ENCODE measurements at regions not wholly inside any gene's neighbourhood (a gene's known extent, or its start where the extent isn't known, plus 50 kb on each side); places are given as distances from the start of the nearest gene placed in this dataset.
A peak's percentile ranks its signal among the peaks of the same experiment; 100 is the strongest.
"Not testable (repeated sequence)": the region's sequence is repeated elsewhere in the genome, so short reads cannot be mapped to it uniquely, and the experiment has no call there.

- POLR2A ChIA-PET = no interaction called here
- no peak overlapping the region for H3K27ac Mint-ChIP-seq
- H3K27me3 Mint-ChIP-seq = no peaks in the 10 kb centered on the region
- no peaks in the 10 kb centered on the region for H3K36me3 Mint-ChIP-seq
- ATAC-seq (no peak), DNase-seq (no peak)
- H3K4me3 Mint-ChIP-seq = no peak overlapping the region
- no peaks in the 10 kb centered on the region for H3K4me1 Mint-ChIP-seq
- peaks cover 0 to 25% (median 6%) of the 10 kb centered on the region in 9 donors for H3K9me3 Mint-ChIP-seq
These were observed 1437.8 kb upstream of the ADGRL3 start for GRCh38 chr4:59762344-59762743.

GRCh38 chr4:59770601-59771264 lies 1429.4 kb upstream of the ADGRL3 start:
- no peaks in the 10 kb centered on the region for H3K36me3 Mint-ChIP-seq
- POLR2A ChIA-PET = no interaction called here
- no peak for DNase-seq
- no peak overlapping the region for H3K4me3 Mint-ChIP-seq
- no peaks in the 10 kb centered on the region for H3K27me3 Mint-ChIP-seq
- H3K9me3 Mint-ChIP-seq = peaks cover 0 to 14% (median 2%) of the 10 kb centered on the region in 9 donors
- ATAC-seq = no peak
- H3K27ac Mint-ChIP-seq = no peak overlapping the region
- no peaks in the 10 kb centered on the region for H3K4me1 Mint-ChIP-seq

- Mint-ChIP-seq H3K4me3 (no peak overlapping the region), H3K27me3 (no peaks in the 10 kb centered on the region), H3K36me3 (no peaks in the 10 kb centered on the region), H3K4me1 (no peaks in the 10 kb centered on the region), H3K27ac (no peak overlapping the region), H3K9me3 (peaks cover 0 to 14% (median 2%) of the 10 kb centered on the region in 9 donors)
- ATAC-seq (no peak), DNase-seq (no peak)
- POLR2A ChIA-PET = no interaction called here
These were observed 1427.4 kb upstream of the ADGRL3 start for GRCh38 chr4:59772641-59773139.

- H3K27me3 Mint-ChIP-seq, POLR2A ChIA-PET, H3K36me3 Mint-ChIP-seq, H3K4me1 Mint-ChIP-seq, H3K27ac Mint-ChIP-seq, H3K4me3 Mint-ChIP-seq, ATAC-seq, DNase-seq: not testable (repeated sequence)
- H3K9me3 Mint-ChIP-seq = peaks cover 2 to 42% (median 12%) of the 10 kb centered on the region in 9 donors
These were observed 1419.9 kb upstream of the ADGRL3 start for GRCh38 chr4:59780271-59780670.

- no peak for ATAC-seq
- Mint-ChIP-seq H3K27me3 (no peaks in the 10 kb centered on the region), H3K4me1 (no peaks in the 10 kb centered on the region), H3K27ac (no peak overlapping the region), H3K36me3 (no peaks in the 10 kb centered on the region), H3K4me3 (no peak overlapping the region), H3K9me3 (peaks cover 2 to 27% (median 12%) of the 10 kb centered on the region in 9 donors)
- no peak for DNase-seq
- POLR2A ChIA-PET = no interaction called here
These were observed 1395.0 kb upstream of the ADGRL3 start for GRCh38 chr4:59805176-59805575.

GRCh38 chr4:59814402-59815010 lies 1385.6 kb upstream of the ADGRL3 start:
- Mint-ChIP-seq H3K9me3 (peaks cover 0 to 8% (median 0%) of the 10 kb centered on the region in 9 donors), H3K4me3 (no peak overlapping the region), H3K36me3 (no peaks in the 10 kb centered on the region), H3K27ac (no peak overlapping the region), H3K4me1 (peaks cover 0 to 5% (median under 1%) of the 10 kb centered on the region in 4 donors), H3K27me3 (no peaks in the 10 kb centered on the region)
- DNase-seq (no peak), ATAC-seq (no peak)
- POLR2A ChIA-PET = no interaction called here

- ATAC-seq = no peak
- H3K27me3 Mint-ChIP-seq = no peaks in the 10 kb centered on the region
- POLR2A ChIA-PET = no interaction called here
- H3K36me3 Mint-ChIP-seq = no peaks in the 10 kb centered on the region
- peaks cover 0 to 8% (median 0%) of the 10 kb centered on the region in 9 donors for H3K9me3 Mint-ChIP-seq
- peak overlapping the region in 9 of 10 donors; percentile 24 to 80 (median 54) for H3K4me3 Mint-ChIP-seq
- H3K27ac Mint-ChIP-seq = peak overlapping the region in 3 of 10 donors; percentile 31 to 74 (median 57)
- DNase-seq = peak in 1 of 10 donors; percentile 2
- H3K4me1 Mint-ChIP-seq = peaks cover 0 to 5% (median under 1%) of the 10 kb centered on the region in 4 donors
These were observed 1381.5 kb upstream of the ADGRL3 start for GRCh38 chr4:59818656-59819055.

GRCh38 chr4:59823311-59823710 lies 1376.8 kb upstream of the ADGRL3 start:
- POLR2A ChIA-PET = no interaction called here

GRCh38 chr4:59825104-59825503 lies 1375.0 kb upstream of the ADGRL3 start:
- Mint-ChIP-seq H3K4me1 (no peaks in the 10 kb centered on the region), H3K9me3 (peaks cover 0 to 9% (median 2%) of the 10 kb centered on the region in 9 donors), H3K4me3 (no peak overlapping the region), H3K36me3 (no peaks in the 10 kb centered on the region), H3K27ac (no peak overlapping the region), H3K27me3 (no peaks in the 10 kb centered on the region)
- POLR2A ChIA-PET = no interaction called here
- DNase-seq (no peak), ATAC-seq (no peak)

More at GRCh38 chr4:59823311-59823710, 1376.8 kb upstream of the ADGRL3 start:
- Mint-ChIP-seq H3K4me3 (no peak overlapping the region), H3K27me3 (no peaks in the 10 kb centered on the region), H3K9me3 (peaks cover 0 to 9% (median 2%) of the 10 kb centered on the region in 9 donors), H3K27ac (no peak overlapping the region), H3K4me1 (peaks cover 0 to 5% (median 0%) of the 10 kb centered on the region in 4 donors), H3K36me3 (no peaks in the 10 kb centered on the region)
- DNase-seq (no peak), ATAC-seq (no peak)

- ATAC-seq (no peak), DNase-seq (no peak)
- Mint-ChIP-seq H3K27me3 (no peaks in the 10 kb centered on the region), H3K36me3 (no peaks in the 10 kb centered on the region), H3K4me3 (no peak overlapping the region), H3K27ac (no peak overlapping the region), H3K4me1 (no peaks in the 10 kb centered on the region), H3K9me3 (peaks cover 0 to 16% (median 0%) of the 10 kb centered on the region in 9 donors)
- POLR2A ChIA-PET = no interaction called here
These were observed 1368.4 kb upstream of the ADGRL3 start for GRCh38 chr4:59831746-59832145.

GRCh38 chr4:59834943-59835342 lies 1365.2 kb upstream of the ADGRL3 start:
- H3K27me3 Mint-ChIP-seq = no peaks in the 10 kb centered on the region
- H3K4me3 Mint-ChIP-seq = no peak overlapping the region
- no peaks in the 10 kb centered on the region for H3K4me1 Mint-ChIP-seq
- no peak for DNase-seq
- H3K27ac Mint-ChIP-seq = no peak overlapping the region
- ATAC-seq = no peak
- no peaks in the 10 kb centered on the region for H3K36me3 Mint-ChIP-seq
- POLR2A ChIA-PET = no interaction called here
- H3K9me3 Mint-ChIP-seq = peaks cover 0 to 14% (median 2%) of the 10 kb centered on the region in 9 donors

- Mint-ChIP-seq H3K36me3 (no peaks in the 10 kb centered on the region), H3K4me3 (no peak overlapping the region), H3K9me3 (peaks cover 0 to 15% (median 7%) of the 10 kb centered on the region in 9 donors), H3K4me1 (no peaks in the 10 kb centered on the region), H3K27me3 (no peaks in the 10 kb centered on the region), H3K27ac (no peak overlapping the region)
- POLR2A ChIA-PET = no interaction called here
- DNase-seq (no peak), ATAC-seq (no peak)
These were observed 1362.4 kb upstream of the ADGRL3 start for GRCh38 chr4:59837751-59838150.

- H3K27ac Mint-ChIP-seq = no peak overlapping the region
- H3K36me3 Mint-ChIP-seq = no peaks in the 10 kb centered on the region
- POLR2A ChIA-PET = no interaction called here
- peaks cover 0 to 17% (median 7%) of the 10 kb centered on the region in 9 donors for H3K9me3 Mint-ChIP-seq
- no peak for ATAC-seq
- H3K4me3 Mint-ChIP-seq = no peak overlapping the region
- H3K4me1 Mint-ChIP-seq = no peaks in the 10 kb centered on the region
- no peaks in the 10 kb centered on the region for H3K27me3 Mint-ChIP-seq
- DNase-seq = no peak
These were observed 1361.9 kb upstream of the ADGRL3 start for GRCh38 chr4:59838236-59838635.
